ENCODE measurements at regions not wholly inside any gene's neighbourhood (a gene's known extent, or its start where the extent isn't known, plus 50 kb on each side); places are given as distances from the start of the nearest gene placed in this dataset.

GRCh38 chr16:88130016-88130415 is 178.8 kb downstream of the BANP start:
- TF ChIP-seq CTCF (conservative IDR thresholded peaks at IDR 0.05; ENCODE audit: low read depth, low read length) (no peak), EZH2 (IDR thresholded peaks at IDR 0.05; ENCODE audit: borderline replicate concordance, low read depth, low read length, poor library complexity, severe bottlenecking) (no peak)

All from A673 (cell line).